Vagina (tissue), 2 donors: ENCODE measurements at regions not wholly inside any gene's neighbourhood (a gene's known extent, or its start where the extent isn't known, plus 50 kb on each side); places are given as distances from the start of the nearest gene placed in this dataset.

Experiments
- POLR2A ChIP-seq, 2 donors: fragments of 450-650 bp; IDR thresholded peaks; one replicate each; pipeline ENCODE4 v1.6.1; 2017; ENCODE audit warnings: antibody characterized with exemption in 2 of 2, mild to moderate bottlenecking in 2 of 2, moderate library complexity in 2 of 2
- TF ChIP-seq, protein P1 (sequence below), 3 experiments: fragments of 450-650 bp in 2 of 3; fragments of 200-600 bp in 1 of 3; sonication (generic) in 1 of 3; IDR thresholded peaks; one replicate each; pipeline ENCODE4 v1.5.1; 2017 to 2019; ENCODE audit warnings: antibody characterized with exemption in 3 of 3, mild to moderate bottlenecking in 2 of 3, moderate library complexity in 2 of 3

DNA sequence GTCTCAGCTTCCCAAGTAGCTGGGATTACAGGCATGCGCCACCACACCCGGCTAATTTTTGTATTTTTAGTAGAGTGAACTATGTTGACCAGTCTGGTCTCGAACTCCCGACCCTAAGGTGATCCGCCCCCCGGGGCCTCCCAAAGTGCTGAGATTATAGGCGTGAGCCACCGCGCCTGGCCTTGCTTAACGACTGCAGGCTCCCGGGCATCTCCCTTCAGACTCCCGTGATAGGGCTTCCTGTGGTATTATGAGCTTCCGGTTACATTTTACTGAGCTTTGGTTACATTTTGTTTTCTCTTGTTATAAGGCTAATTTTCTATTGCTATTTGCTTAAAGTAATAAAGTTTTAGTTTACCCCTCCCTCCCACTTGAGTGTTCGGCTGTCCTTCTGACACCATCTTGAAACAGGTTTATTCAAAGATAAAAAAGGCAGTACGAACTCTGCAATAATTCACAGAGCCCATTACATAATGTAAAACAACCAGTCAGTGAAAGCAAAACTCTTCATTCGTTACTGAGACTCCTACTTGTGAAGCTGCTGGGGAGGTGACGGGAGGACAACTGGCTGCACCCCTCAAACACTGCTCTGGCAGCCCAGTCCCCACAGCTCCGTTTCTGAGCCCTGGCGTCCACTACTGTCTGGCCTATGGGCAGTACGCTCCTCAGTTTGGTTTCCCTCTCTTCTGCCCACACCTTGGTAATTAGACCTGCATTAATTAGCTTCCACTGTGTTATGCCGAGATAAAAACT is 795.7 kb upstream of the SLIT2 start:
- no peak for TF ChIP-seq POLR2A (IDR thresholded peaks at IDR 0.05)
- TF ChIP-seq, protein P1, sequence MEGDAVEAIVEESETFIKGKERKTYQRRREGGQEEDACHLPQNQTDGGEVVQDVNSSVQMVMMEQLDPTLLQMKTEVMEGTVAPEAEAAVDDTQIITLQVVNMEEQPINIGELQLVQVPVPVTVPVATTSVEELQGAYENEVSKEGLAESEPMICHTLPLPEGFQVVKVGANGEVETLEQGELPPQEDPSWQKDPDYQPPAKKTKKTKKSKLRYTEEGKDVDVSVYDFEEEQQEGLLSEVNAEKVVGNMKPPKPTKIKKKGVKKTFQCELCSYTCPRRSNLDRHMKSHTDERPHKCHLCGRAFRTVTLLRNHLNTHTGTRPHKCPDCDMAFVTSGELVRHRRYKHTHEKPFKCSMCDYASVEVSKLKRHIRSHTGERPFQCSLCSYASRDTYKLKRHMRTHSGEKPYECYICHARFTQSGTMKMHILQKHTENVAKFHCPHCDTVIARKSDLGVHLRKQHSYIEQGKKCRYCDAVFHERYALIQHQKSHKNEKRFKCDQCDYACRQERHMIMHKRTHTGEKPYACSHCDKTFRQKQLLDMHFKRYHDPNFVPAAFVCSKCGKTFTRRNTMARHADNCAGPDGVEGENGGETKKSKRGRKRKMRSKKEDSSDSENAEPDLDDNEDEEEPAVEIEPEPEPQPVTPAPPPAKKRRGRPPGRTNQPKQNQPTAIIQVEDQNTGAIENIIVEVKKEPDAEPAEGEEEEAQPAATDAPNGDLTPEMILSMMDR (IDR thresholded peaks at IDR 0.05): no peak
